PC-9 (cell line): ENCODE measurements at regions not wholly inside any gene's neighbourhood (a gene's known extent, or its start where the extent isn't known, plus 50 kb on each side); places are given as distances from the start of the nearest gene placed in this dataset.

Experiments used
- EZH2 ChIP-seq: fragments of 200-600 bp; sonication (generic); IDR thresholded peaks from 2 replicates; pipeline ENCODE4 v1.8.0; 2017; ENCODE audit warnings: antibody characterized with exemption, low read depth
- TF ChIP-seq, protein P1 (sequence below): fragments of 200-600 bp; sonication (generic); conservative IDR thresholded peaks from 2 replicates; pipeline ENCODE4 v1.6.1; 2017; ENCODE audit warnings: mixed run types, antibody characterized with exemption, mild to moderate bottlenecking, moderate library complexity

DNA sequence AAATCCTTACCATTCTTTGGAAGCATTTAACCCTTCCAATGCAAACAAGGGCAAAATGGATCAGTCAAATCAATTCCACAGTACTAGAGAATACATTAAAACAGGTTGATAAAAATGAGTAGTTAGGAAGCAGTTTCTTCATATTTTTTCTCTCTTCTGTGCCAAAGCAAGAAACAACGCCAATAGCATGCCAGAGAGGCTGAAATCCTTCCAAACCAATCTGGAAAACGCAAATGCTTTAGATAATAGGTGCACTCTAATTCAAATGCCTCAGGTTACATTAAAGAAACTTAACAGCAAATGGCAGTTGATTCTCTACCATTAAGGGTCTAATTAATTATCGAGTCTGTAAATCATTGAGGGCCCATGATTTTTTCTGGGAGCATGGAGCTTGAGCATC lies 755.2 kb downstream of the C6orf118 start:
- TF ChIP-seq, protein P1, sequence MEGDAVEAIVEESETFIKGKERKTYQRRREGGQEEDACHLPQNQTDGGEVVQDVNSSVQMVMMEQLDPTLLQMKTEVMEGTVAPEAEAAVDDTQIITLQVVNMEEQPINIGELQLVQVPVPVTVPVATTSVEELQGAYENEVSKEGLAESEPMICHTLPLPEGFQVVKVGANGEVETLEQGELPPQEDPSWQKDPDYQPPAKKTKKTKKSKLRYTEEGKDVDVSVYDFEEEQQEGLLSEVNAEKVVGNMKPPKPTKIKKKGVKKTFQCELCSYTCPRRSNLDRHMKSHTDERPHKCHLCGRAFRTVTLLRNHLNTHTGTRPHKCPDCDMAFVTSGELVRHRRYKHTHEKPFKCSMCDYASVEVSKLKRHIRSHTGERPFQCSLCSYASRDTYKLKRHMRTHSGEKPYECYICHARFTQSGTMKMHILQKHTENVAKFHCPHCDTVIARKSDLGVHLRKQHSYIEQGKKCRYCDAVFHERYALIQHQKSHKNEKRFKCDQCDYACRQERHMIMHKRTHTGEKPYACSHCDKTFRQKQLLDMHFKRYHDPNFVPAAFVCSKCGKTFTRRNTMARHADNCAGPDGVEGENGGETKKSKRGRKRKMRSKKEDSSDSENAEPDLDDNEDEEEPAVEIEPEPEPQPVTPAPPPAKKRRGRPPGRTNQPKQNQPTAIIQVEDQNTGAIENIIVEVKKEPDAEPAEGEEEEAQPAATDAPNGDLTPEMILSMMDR: no peak
- TF ChIP-seq EZH2: no peak
